ENCODE measurements at regions not wholly inside any gene's neighbourhood (a gene's known extent, or its start where the extent isn't known, plus 50 kb on each side); places are given as distances from the start of the nearest gene placed in this dataset.

DNA sequence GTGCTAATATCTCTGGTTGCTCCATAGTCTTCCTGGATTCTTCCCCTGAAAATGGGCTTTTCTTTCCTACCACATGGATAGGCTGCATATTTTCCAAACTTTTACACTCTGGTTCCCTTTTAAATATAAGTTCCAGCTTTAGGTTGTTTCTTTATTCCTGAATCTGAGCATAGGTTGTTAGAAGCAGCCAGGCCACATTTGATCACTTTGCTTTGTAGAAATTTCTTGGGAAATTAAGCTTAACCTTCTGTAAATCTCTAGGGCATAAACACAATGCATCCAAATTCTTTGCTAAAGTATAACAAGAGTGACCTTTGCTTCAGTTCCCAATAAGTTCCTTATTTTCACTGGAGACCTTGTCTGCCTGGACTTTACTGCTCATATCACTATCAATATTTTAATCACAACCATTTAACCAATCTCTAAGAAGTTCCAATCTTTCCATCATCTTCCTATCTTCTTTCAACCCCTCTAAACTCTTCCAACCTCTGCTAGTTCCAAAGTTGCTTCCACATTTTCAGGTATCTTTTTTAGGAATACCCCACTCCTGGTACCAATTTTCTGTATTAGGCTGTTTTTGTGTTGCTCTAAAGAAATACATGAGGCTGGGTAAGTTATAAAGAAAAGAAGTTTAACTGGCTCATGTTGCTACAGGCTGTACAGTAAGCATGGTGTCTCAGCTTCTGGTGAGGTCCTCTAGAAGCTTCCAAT lies 389.6 kb upstream of the HS6ST1 start:
- DNase-seq: no peak

DNA sequence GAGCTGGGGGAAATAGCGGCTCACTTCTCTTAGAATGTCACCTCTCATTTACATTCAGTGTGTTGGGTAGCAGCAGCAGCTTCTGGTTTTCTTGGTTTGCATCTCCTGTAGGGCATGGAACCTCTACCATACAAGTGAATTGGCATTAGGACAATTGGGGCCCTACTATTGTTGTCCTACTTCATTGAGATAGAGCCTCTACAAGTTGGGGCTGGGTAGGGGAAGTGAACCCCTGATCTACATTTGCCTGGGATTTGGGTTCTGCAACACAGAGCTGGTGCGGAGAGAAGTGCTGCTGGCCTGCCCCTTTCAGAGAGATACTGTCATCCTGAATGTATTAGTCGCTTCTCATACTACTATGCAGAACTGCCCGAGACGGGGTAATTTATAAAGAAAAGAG lies 391.6 kb upstream of the HS6ST1 start:
- DNase-seq: no peak

DNA sequence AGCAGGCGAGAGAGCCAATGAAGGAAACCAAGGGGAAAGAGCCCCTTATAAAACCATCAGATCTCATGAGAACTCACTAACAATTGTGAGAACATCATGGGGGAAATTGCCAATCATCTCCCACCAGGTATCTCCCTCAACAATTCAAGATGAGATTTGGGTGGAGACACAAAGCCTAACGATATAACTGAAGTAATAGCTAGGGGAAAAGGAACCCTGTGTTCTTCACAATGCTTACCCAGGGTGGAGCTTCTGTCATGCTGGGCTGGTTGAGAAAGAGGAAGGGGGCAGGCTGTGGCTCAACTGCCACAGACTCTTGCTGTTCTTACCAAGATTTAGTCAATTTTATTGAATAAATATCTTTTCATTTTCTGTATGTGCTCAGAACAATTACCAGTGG lies 392.1 kb upstream of the HS6ST1 start:
- DNase-seq: no peak

DNA sequence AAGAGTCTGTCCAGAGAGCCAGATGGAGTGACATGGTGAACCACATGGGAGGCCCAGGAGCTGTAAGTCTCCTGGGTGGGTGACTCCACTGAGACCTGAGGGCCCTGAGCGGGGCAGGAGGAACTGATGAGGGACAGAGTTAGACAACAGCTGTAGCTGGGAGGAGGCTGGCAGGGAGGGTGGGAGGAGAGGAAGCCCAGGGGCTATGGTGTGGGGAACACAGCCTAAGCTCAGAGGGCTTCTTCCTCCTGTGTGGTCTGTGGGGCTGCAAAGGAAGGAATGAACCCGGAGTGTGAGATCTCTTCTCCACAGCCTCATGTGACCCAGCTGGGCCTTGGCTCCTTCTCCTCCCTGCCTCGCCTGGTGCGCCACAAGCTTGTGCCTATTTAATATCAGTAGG lies 395.6 kb upstream of the HS6ST1 start:
- DNase-seq: no peak

DNA sequence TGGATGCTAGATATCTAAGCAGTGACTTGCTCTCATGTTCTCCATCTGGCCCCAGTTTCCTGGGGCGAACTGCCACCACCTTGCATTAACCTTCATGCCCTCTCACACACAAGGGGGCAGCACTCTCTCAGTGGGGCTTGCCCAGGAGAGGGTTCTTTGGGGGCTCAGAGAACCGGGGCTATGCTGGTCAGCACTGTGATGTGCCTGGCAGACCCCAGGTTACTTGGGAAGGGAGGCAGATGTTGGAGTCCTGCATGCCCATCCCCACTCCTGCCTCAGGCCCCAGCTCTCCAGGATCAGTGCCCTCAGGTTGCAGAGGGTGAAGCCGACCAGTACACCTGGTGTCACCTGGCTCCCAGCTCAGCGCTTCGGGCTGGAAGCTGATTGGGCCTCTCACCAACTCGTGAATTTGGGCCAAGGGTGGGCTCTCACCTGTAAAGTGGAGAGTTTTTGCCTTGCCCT lies 396.2 kb upstream of the HS6ST1 start:
- DNase-seq: no peak

DNA sequence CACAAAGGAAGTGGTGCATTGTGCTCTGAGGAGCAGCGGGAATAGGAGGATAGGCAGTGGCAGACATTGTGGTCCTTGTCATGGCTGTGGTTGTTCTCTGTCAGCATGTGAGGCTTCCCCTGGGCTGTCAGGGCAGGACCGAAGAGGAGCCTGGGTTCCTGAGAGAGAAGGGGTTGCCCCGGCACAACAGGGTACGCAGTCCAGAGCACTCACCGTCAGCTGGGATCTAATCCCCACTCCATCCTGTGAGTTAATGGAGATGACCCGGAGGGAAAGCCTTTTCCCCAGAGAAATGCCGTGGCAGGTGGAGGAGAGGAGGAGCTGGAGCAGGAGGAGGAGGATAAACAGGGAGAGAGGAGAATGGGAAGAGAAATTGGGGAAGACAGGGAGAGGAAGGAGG lies 396.7 kb upstream of the HS6ST1 start:
- no peak for DNase-seq

DNA sequence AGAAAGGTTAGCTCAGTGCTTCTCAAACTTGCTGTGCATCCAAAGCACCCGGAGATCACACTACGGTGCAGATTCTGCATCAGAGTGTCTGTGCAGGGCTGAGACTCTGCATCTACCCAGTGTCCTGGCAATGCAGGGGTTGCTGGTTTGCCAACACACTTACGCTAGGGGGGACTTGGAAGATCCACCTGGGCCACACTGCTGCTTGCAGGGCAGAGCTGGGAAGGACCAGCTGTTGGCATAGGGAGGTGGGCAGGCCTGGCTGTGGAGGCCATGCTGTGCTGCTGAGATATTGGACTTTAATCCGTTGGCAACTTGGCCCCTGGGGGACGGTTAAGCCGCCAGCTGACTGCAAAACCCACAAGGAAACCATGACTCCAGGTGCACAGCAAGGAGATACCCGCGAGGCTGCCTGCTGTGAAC lies 397.6 kb upstream of the HS6ST1 start:
- DNase-seq: no peak

DNA sequence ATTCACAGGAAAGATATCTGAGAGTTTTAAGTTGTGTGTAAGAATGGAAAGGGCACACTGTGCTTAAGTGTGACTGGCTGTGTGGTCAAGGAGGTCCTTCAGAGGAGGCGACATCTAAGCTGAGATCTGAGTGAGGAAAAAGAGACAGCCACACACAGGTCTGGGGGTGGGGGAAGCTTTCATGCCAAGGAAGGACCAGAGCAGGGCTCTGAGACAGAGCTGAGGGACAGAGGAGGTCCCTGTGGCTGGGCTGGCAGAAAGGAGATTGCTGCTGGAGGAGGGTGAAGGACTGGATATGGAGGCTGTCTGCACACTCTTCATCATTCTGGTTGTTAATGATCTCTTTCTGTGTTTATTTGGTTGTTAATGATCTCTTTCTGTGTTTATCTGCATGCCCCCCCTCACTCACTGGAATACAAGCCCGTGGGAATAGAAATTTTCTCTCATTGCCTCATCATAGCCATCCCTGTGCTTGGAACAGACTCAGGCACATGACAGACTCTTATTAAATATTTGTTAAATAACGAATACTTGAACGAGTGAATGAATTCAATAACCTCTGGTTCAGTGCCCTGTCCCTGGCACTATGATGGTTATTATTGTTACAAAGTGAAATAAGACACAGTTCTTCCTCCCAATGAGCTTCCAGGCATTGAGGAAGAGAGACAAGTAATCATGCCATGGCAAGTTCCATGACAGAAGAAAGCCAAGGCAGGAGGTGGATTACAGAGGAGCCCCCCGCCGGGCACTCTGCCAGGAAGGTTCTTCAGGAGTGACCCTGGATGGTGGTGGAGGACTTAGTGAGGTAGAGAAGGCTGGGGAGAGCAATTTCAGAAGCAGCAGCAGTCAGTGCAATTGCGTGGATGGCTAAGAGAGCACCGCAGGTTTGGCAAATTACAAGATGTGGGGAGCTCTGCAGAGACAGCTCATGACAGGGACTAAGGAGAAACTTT lies 399.4 kb upstream of the HS6ST1 start:
- no peak for DNase-seq

DNA sequence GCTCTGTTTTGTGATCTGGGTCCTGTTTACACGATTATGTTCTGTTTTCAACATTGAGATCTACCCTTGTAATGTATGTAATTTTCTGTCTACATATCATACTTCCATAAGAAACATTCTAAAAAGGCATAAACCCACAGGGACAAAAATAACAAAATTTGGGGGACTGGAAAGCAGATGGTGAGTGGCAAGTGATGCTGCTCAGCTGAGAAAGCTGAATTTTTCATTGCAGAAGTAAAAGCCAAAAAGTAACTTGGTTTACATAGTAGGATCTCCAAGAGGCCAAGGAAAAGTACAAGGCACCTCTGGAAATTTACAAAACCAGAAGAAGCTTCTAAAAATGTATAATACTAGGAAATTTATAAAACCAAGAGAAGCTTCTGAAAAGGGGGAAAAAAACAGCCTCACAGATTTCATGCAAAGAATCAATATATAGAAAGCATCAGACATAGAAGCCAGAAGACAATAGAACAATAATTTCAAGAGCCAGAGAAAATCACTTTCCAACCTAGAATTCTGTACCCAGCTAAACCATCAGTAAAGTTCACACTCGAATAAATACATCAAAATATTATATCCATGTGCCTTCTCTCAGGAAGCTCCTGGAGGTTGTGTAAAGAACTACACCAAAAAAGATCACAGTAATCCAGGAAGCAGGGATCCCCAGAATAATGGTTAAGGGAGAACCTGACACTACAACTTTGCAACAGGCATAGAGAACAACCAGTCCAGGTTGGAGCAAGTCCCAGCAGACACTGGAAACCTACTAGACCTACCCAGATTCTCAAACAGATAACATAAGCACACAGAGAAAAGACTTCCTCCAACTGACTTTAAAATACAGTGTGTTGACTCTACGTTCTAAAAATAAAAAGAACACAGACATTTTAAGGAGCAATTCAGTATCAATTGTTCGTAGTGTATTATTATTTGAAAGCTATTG lies 401.7 kb upstream of the HS6ST1 start:
- no peak for DNase-seq

DNA sequence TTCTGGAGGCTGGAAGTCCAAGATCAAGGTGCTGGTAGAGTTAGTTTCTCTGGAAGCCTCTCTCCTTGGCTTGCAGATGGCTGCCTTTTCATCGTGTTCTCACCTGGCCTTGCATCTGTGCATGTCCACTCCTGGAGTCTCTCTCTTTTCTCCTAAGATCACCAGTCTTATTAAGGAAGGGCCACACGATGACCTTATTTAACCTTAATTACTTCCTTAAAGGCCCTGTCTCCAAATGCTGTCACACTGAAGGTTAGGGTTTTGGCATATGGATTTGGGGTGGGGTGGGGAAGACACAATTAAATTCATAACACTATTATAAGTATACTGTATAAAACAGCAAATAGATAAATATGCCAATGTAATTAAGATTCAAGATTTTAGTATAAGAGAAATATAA lies 402.4 kb upstream of the HS6ST1 start:
- no peak for DNase-seq

DNA sequence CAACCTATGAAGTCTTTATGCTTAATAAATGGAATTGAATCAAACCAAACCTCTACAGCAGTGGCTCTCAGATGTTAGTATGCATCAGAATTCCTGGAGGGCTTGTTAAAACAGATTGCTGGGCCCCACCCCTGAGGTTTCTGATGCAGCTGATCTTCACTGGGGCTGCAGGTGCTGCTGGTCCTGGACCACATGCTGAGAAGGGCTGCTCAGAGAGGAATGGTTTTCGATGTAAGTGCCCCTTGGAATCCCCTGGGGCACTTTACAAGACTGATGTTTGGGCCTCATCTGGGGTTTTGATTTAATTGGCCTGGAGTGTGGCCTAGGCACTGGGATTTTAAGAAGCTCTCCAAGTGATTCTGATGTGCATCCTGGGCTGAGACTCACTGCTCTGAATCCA lies 403.8 kb upstream of the HS6ST1 start:
- DNase-seq: no peak

DNA sequence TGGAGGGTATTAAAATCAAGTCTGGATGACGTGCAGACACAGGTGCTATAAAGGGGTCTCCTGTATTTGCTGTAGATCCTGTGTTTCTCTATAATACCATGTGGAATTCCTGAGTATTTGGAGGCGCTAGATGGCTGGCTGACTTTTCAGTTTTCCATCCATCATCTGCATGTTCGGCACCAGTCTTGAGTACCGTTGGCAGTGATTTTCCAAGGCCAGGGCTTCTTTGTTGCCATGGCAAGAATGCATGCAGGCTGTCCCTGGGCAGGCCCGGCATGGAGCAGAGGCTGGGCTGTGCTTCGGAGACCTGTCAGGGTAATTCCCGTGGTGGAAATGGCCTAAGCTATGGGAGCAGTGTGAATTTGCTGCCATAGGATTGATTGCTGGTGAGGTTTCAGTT lies 405.9 kb upstream of the HS6ST1 start:
- no peak for DNase-seq

DNA sequence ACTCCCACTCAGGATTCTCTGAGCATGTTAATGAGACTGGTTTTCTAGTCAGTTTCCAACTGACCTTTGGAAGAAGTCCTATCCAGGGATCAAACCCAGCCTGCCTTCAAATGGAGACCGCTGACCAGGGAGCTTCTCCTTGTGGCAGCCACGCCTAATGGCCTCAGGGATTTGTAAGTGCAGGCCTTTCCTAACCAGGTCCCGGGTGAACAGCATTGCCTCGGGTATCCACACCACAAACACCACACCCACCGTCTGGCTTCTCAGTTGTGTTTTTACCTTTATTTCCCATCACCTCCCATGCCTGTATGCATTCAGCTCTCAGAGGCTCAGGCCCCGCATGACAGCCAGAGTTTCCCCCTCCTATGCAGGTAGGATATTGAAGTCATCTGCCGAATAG lies 406.3 kb upstream of the HS6ST1 start:
- no peak for DNase-seq

DNA sequence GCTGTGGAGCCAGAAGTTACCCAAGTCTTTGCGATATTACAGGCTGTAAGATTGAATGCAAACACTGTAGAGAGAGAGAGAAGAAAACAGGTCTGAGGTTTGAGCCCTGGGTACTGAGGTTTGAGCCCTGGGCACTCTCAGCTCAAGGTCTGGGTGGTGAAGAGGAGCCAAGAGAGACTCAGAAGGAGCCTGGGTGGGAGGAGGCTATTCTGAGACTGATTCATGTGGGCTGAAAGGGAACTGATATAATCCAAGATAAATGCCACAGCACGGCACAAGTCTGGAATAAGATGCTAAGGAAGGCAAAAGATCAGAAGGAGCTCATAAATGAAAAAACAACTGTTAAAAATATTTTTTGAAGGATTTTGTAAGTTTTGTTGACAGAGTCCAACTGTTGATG lies 407.6 kb upstream of the HS6ST1 start:
- no peak for DNase-seq

DNA sequence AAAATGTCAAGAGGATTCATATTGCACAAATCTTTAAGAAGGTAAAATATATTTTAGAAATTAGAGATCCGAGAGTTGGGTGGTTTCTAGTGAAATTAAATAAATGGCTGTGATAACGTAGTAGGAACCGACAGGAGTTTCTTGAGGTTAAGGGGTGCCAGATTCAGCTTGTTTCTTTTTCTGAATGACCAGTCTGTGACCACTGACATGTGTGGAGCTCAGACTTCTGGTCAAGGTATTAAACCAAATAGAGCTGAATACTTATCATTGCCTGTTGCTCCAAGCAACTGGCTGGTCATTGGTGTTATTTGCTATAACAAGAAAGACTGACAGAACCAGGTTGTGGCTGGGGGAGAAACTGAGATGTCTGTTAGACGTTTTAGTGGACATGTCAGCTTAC lies 408.2 kb upstream of the HS6ST1 start:
- no peak for DNase-seq

DNA sequence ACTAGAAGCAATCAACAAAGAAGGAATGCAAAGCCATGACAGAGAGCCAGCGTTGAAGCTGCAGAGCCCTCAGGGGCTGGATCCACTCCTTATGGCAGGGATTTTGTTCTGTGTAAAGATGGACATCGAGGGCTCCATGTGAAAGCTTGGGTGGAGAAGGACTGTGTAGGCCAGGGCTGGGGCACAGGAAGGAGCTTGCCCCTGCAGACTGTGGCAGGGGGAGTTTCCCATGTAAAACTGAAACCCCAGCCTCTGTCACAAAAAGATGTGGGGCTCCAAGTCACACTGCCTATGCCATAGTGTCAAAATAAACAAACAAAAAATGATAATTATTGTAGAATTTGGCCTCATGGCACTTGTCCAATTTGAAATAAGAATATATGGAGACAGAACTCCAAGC lies 408.7 kb upstream of the HS6ST1 start:
- no peak for DNase-seq

DNA sequence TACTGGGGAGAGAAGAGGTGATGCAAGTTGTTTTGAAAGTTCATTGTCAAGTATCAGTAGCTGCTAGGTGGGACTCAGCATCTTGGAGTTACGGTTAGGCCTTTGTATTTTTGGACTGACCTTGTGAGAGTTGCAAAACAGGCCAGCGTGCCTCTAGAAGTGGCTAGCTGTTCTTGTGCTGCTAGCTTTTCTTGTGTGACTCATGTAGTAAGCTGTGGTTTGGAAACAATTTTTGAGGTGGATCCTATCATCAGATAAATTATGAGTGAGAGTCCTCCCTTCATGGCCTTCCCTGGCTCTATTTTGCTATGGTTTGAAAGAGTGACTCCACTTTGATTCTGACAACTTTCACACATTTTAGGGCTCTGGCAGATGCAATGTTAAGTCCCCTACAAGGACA lies 409.2 kb upstream of the HS6ST1 start:
- DNase-seq: no peak

DNA sequence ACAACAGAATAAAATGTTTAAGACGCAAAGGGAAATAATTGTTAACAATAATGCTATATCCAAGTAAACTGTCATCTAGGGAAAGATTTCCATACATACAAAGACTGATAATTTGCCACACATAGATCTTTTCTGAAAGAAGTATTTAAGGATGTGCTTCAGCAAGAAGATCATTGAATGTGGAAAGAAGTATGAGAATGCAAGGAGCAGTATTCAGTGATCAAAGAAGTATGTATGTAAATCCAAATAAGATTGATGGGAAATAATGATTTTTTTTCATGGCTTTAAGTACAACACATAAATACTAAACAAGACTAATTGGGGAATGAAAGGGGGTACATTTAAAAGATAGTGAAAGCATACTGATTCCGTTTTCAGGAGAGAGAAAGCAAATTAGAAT lies 410.4 kb upstream of the HS6ST1 start:
- no peak for DNase-seq

DNA sequence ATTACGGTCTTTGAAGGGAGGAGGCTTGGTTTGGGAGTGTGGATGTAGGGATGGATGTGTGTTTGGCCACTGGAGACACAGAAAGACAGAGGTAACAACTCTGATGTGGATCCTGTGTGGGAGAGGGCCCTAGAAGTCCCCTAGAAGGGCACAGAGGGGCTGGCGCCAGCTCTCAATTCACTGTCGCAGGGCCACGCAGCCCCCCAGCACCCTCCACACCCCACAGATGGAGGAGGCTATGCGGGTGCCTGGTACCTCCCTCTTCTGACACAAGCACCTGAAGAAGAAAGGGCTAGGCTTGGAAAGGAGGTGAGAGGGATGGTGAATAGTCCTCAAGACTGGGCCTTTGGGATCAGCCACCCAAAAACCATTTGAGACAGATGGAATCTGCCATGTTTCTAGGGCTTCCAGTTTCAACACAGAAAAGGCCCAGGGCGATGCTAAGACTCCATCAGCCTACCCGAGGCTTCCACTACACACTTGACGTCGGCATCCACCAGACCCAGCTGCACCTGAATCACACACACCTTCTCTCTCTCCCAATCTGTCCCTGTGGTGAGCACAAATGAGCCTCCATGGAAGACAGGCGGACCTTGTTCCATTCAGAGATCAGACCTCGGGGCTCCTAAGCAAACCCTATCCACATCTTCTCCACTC lies 413.5 kb upstream of the HS6ST1 start:
- no peak for DNase-seq

DNA sequence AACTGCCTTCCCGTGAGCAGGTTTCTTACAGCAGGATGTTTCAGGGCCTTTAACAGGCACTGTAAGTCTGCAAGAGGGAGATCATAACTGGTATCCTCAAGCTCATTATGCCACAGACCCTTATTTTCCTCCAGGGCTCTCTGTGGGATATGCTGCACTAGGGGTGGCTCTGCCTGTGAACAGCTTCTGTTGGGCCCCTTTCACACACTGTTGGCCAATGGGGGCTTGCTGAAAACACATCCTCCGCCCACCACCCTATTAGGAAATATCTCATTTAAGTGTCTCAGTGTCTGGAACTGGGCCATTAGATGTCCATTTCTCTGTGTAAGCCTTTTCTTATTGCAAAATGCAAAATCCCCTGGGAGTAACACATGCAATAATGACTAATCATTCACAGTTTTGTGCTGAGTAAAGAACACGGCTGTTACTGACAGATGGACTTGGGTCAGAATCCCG lies 414.3 kb upstream of the HS6ST1 start:
- no peak for DNase-seq

DNA sequence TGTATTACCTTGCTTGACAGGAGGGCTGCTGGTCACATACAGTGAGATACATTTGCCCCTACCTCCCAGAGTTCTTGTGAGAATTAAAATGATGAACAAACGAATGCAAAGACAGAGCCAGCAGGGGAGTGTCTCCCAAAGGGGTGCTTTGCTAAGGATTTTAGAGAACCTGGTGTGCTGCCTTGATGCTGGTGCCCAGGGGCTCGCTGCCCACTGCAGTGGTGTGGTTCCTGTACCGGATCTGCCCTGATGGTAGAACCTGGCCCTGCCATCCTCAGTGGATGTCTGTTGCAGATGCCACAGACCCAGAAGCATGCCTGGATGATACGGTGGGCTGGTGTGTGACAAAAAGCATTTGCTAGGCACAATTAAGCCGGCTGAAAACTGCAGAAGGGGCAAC lies 414.8 kb upstream of the HS6ST1 start:
- no peak for DNase-seq

DNA sequence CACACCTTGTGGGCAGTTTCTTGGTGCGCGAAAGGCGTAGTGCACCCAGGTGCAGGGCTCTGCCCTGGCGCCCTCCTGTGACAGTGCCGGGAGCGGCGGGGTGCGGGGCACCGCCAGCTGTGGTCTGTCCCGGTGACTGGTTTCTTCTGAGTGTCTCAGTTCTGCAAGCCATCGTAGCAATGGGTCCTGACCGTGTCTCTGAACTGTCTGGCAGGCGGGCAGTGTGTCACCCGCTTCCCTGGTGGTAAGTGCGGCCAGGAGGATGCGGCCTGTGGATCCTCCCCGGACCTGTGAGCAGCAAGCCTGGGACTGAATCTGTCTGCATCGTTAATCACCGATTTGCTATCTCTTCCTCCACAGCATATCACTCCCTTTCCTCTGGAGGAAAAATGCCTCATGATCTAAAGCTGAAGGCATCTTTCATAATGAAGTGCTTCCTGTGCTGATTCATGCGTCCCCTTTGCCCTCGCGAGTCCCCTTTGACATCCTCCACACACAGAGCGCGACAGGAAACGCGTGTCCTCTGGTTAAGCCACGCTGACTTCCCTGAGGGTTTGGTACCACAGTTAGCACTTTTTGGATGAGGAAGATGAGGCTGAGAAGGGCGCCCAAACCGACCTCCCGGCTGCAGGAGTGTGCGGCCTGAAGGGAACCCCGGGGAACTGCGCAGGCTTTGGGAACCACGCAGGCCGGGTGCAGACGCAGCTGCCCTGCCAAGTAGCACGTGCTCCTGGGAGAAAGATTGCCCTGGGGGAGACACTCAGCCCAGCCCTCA lies 416.0 kb upstream of the HS6ST1 start:
- no peak for DNase-seq

All from stimulated activated CD4-positive, alpha-beta T cell treated with anti-CD3 and anti-CD28 coated beads, Interleukin-2, amount 100 ng/mL, for 24 hours (primary cell).